ENCODE measurements at regions not wholly inside any gene's neighbourhood (a gene's known extent, or its start where the extent isn't known, plus 50 kb on each side); places are given as distances from the start of the nearest gene placed in this dataset.

DNA sequence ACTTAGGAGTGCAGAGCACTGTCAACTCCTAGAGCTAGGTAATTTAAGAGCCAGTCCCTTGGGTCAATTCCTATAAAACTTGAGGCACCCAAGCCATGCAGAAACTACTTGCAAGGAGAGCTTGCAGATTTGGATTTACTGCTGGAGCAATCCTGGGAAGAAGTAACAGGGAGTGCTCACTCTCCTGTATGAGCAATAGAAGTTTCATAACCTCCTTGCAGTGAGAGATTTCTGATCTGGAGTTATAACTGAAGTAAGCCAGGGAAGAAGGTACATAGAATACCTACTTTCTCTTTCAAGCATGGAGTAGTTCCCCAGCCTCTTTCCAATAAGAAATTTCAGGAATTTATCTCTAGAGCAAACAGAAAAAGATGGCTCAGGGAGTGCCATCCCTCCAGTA, 650.1 kb upstream of the USP15 start:
- TF ChIP-seq, protein P1, sequence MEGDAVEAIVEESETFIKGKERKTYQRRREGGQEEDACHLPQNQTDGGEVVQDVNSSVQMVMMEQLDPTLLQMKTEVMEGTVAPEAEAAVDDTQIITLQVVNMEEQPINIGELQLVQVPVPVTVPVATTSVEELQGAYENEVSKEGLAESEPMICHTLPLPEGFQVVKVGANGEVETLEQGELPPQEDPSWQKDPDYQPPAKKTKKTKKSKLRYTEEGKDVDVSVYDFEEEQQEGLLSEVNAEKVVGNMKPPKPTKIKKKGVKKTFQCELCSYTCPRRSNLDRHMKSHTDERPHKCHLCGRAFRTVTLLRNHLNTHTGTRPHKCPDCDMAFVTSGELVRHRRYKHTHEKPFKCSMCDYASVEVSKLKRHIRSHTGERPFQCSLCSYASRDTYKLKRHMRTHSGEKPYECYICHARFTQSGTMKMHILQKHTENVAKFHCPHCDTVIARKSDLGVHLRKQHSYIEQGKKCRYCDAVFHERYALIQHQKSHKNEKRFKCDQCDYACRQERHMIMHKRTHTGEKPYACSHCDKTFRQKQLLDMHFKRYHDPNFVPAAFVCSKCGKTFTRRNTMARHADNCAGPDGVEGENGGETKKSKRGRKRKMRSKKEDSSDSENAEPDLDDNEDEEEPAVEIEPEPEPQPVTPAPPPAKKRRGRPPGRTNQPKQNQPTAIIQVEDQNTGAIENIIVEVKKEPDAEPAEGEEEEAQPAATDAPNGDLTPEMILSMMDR (conservative IDR thresholded peaks at IDR 0.05; ENCODE audit: low read length) = no peak
- TF ChIP-seq EZH2phosphoT487 (IDR thresholded peaks at IDR 0.05; ENCODE audit: borderline replicate concordance) = no peak

All from Loucy (cell line).